OCI-LY3 (cell line): ENCODE measurements at regions not wholly inside any gene's neighbourhood (a gene's known extent, or its start where the extent isn't known, plus 50 kb on each side); places are given as distances from the start of the nearest gene placed in this dataset.

ENCODE experiments used
- H2AFZ ChIP-seq: fragments of 200-600, 300-600 bp; shearing (Covaris generic); 2 replicates; pipeline ENCODE4 v1.6.0; 2014; ENCODE audit warnings: antibody characterized with exemption, low read depth, low read length
- H3K27ac ChIP-seq: fragments of 200-600, 300-600 bp; sonication (generic); 2 replicates; pipeline ENCODE4 v1.5.1; 2014; ENCODE audit warnings: mild to moderate bottlenecking, low read length, moderate library complexity, mixed read lengths
- H3K27me3 ChIP-seq: fragments of 200-600, 300-600 bp; sonication (generic); 2 replicates; pipeline ENCODE4 v1.6.1; 2014; ENCODE audit warnings: low read depth, low read length, mixed read lengths
- H3K36me3 ChIP-seq: fragments of 200-600, 300-600 bp; sonication (generic); replicated peaks from 2 replicates; pipeline ENCODE3; 2014; ENCODE audit warnings: low read depth, low read length, mixed read lengths
- H3K4me1 ChIP-seq: fragments of 300-600, 200-600 bp; sonication (generic); 2 replicates; pipeline ENCODE4 v1.6.1; 2014; ENCODE audit warnings: low read length, mixed read lengths
- H3K4me2 ChIP-seq: fragments of 200-600, 300-600 bp; sonication (generic); 2 replicates; pipeline ENCODE4 v1.6.1; 2014; ENCODE audit warnings: low read length, mixed read lengths
- H3K4me3 ChIP-seq: fragments of 300-600, 200-600 bp; sonication (generic); 2 replicates; pipeline ENCODE4 v1.5.1; 2014; ENCODE audit warnings: antibody characterized with exemption, mild to moderate bottlenecking, low read length, moderate library complexity
- H3K79me2 ChIP-seq: fragments of 300-600, 200-600 bp; shearing (Covaris generic); 2 replicates; pipeline ENCODE4 v1.6.1; 2014; ENCODE audit warnings: mild to moderate bottlenecking, low read length, mixed read lengths
- H3K9ac ChIP-seq: fragments of 300-600, 200-600 bp; shearing (Covaris generic); 2 replicates; pipeline ENCODE4 v1.6.0; 2014; ENCODE audit warnings: mild to moderate bottlenecking, low read length, moderate library complexity
- H3K9me3 ChIP-seq: fragments of 200-600, 300-600 bp; shearing (Covaris generic); 2 replicates; pipeline ENCODE4 v1.6.1; 2014; ENCODE audit warnings: low read length, mixed read lengths; ENCODE audit not compliant: insufficient read depth
- H4K20me1 ChIP-seq: fragments of 200-600, 300-600 bp; sonication (generic); 2 replicates; pipeline ENCODE4 v1.6.1; 2016; ENCODE audit warnings: low read length, mixed read lengths; ENCODE audit not compliant: insufficient read depth
- CTCF ChIP-seq: fragments of 200-600, 300-600 bp; sonication (generic); IDR thresholded peaks from 2 replicates; pipeline ENCODE4 v1.5.1; 2014; ENCODE audit warnings: antibody characterized with exemption, low read length, low read depth
- EZH2phosphoT487 ChIP-seq: fragments of 200-600 bp; shearing (Covaris generic); IDR thresholded peaks from 2 replicates; pipeline ENCODE4 v1.6.1; 2018; ENCODE audit warnings: antibody characterized with exemption, mixed run types, low read depth

GRCh38 chr10:121205625-121206024 lies 354.5 kb downstream of the WDR11 start:
- no peak overlapping the region for H2AFZ ChIP-seq
- peaks cover 12% of the 10 kb centered on the region; the same call in 1 of the 2 replicates for H3K27me3 ChIP-seq
- TF ChIP-seq EZH2phosphoT487 (no peak), CTCF (no peak)
- H3K9ac ChIP-seq, result no peak overlapping the region
- H3K9me3 ChIP-seq, result no peaks in the 10 kb centered on the region
- H4K20me1 ChIP-seq, result no peaks in the 10 kb centered on the region
- H3K36me3 ChIP-seq, result no peaks in the 10 kb centered on the region
- H3K79me2 ChIP-seq, result no peaks in the 10 kb centered on the region
- peak overlapping the region; percentile 33; the same call in 1 of the 2 replicates for H3K4me2 ChIP-seq
- no peak overlapping the region for H3K4me3 ChIP-seq
- no peak overlapping the region for H3K27ac ChIP-seq
- peaks cover 12% of the 10 kb centered on the region for H3K4me1 ChIP-seq

GRCh38 chr10:121211446-121211845 lies 360.3 kb downstream of the WDR11 start:
- Histone ChIP-seq H3K9me3 (no peaks in the 10 kb centered on the region), H3K9ac (no peak overlapping the region)
- no peak for TF ChIP-seq CTCF
- TF ChIP-seq EZH2phosphoT487, result no peak

GRCh38 chr10:121213437-121213836 lies 362.3 kb downstream of the WDR11 start:
- H3K9me3 ChIP-seq, result no peaks in the 10 kb centered on the region
- no peaks in the 10 kb centered on the region for H3K79me2 ChIP-seq
- TF ChIP-seq CTCF (no peak), EZH2phosphoT487 (no peak)
- no peaks in the 10 kb centered on the region for H4K20me1 ChIP-seq
- no peak overlapping the region for H2AFZ ChIP-seq
- H3K27me3 ChIP-seq, result peaks cover 11% of the 10 kb centered on the region
- no peaks in the 10 kb centered on the region for H3K36me3 ChIP-seq
- H3K4me1 ChIP-seq, result no peaks in the 10 kb centered on the region
- no peak overlapping the region for H3K9ac ChIP-seq
- H3K4me3 ChIP-seq, result no peak overlapping the region
- no peak overlapping the region for H3K4me2 ChIP-seq
- H3K27ac ChIP-seq, result no peak overlapping the region

More at GRCh38 chr10:121211446-121211845, 360.3 kb downstream of the WDR11 start:
- no peaks in the 10 kb centered on the region for H3K79me2 ChIP-seq
- H2AFZ ChIP-seq, result no peak overlapping the region
- no peak overlapping the region for H3K4me2 ChIP-seq
- H3K4me1 ChIP-seq, result no peaks in the 10 kb centered on the region
- no peaks in the 10 kb centered on the region for H3K36me3 ChIP-seq
- no peaks in the 10 kb centered on the region for H4K20me1 ChIP-seq
- H3K27ac ChIP-seq, result no peak overlapping the region
- no peak overlapping the region for H3K4me3 ChIP-seq
- H3K27me3 ChIP-seq, result 0 out of 2 replicates have a peak, but pooled peaks cover 6% of the 10 kb centered on the region

GRCh38 chr10:121216295-121216694 lies 365.1 kb downstream of the WDR11 start:
- no peak overlapping the region for H3K27ac ChIP-seq
- no peaks in the 10 kb centered on the region for H3K79me2 ChIP-seq
- H3K9ac ChIP-seq, result no peak overlapping the region
- H3K36me3 ChIP-seq, result no peaks in the 10 kb centered on the region
- TF ChIP-seq CTCF (no peak), EZH2phosphoT487 (no peak)
- peaks cover 12% of the 10 kb centered on the region for H3K27me3 ChIP-seq
- H4K20me1 ChIP-seq, result no peaks in the 10 kb centered on the region
- H3K4me3 ChIP-seq, result no peak overlapping the region
- H3K4me2 ChIP-seq, result no peak overlapping the region
- H2AFZ ChIP-seq, result no peak overlapping the region
- no peaks in the 10 kb centered on the region for H3K9me3 ChIP-seq
- H3K4me1 ChIP-seq, result no peaks in the 10 kb centered on the region
